ENCODE measurements at regions not wholly inside any gene's neighbourhood (a gene's known extent, or its start where the extent isn't known, plus 50 kb on each side); places are given as distances from the start of the nearest gene placed in this dataset.
A peak's percentile ranks its signal among the peaks of the same experiment; 100 is the strongest.

DNA sequence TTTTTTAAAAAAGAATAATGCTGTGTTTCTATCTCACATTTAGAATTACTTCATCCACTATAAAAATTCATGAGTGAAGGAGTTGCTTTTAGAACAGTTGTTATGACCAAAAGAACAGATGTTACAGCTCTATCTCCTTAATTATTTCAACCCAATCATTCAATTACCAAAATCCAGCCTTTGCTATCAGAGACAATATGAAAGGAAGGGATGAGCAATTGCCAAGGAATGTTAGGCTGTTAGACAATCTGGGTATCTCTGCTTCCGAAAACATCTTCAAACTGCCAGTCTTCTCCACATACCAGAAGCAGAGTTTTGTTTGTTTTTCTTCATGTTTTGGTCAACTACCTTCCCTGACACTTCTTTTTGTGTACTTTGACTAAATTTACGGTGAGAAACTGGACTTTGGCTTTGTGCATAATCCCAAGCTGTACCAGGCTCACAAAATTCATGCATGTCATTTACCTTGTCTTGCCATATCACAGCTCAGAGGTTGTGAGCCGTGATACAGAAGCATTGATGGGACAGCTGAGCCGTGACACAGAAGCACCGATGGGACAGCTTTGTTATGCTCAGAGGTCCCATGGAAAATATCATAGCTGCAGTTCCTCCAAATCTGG is 405.5 kb downstream of the KIF4B start:
- peak; percentile 68 for DNase-seq

DNA sequence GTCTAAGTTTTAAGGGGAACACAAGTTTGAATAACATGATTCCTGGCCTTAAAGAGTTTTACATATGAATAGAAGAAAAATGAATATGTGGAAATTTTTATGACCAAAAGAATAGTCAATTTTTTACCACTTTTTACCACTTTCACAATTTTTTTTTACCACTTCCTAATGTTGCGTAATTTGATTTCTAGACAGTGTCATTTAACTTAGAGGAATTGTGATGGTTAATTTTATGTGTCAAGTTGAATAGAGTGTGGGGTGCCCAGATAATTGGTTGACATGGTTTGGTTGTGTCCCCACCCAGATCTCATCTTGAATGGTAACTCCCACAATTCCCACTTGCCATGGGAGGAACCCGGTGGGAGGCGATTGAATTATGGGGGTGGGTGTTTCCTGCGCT is 416.6 kb downstream of the KIF4B start:
- DNase-seq = no peak

GRCh38 chr5:155434267-155434666 is 420.7 kb downstream of the KIF4B start:
- DNase-seq = no peak

DNA sequence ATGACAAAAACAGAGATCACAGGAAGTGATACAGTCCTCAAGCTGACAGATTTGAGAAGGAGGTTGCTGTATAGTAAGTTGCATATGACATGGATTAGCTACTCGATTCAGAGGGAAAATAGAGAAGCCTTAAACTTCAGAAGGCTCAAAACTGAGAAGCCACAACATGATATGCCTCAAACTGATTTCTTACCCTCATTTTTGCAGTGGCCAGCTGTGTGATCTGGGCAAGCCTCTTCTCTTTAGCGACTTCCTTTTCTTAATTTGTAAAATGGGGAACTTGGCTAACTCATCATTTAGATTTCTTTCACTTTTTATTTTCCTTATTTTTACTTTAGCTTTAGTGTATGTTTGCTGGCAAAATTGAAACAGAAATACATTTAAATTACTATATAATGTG is 421.1 kb downstream of the KIF4B start:
- DNase-seq = no peak

DNA sequence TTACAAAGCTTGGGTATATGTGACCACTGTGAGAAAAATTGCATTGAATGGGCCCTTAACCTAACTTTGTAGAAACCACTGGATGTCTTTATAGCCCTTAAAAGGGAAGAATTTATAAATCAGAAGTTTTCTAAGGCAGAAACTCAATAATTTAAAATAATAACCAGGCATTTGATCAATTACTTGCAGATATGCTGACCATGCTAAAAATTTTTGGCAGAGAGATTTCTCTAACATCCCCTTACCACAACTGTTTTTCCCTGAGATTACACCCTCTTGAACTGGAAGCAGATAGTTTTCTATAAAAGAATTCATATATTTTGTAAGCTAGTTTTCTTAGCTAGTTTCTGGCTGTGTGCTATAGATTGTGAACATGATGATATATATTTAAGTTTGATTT is 428.3 kb downstream of the KIF4B start:
- DNase-seq = no peak

GRCh38 chr5:155451106-155451505 is 437.6 kb downstream of the KIF4B start:
- no peak for DNase-seq

GRCh38 chr5:155455791-155456514 is 442.4 kb downstream of the KIF4B start:
- peak; percentile 78 for DNase-seq

DNA sequence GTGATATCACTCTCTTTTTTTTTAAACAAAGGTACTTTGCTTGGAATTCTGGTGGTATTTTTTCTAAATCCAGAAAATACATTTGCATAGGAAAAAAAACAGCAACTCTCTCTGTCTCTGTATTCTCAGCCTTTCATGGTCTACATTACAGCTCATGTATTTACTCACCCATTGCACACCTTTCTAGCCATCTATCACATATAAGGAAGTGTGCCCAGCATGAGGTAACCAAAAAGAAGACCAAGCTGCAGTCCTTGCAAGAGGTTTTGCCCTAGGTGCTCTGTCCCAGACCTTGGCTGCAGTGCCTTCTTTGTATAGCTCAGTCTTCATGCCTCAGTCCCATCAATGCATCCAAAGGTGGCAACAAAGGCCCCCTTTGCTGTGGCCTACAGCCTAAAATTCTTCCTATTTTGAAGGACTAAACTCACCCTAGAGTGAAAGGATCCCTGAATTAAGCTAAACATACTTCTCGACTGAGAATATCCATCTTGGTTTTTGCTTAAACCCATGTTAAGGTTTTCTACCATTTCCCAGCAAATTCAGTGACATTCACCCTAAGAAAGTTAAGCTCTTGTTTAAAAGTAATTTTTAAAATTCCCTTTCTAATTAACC is 446.4 kb downstream of the KIF4B start:
- no peak for DNase-seq

- DNase-seq = peak; percentile 12
These were observed 447.0 kb downstream of the KIF4B start for GRCh38 chr5:155460501-155460931.

GRCh38 chr5:155461304-155461703 is 447.7 kb downstream of the KIF4B start:
- DNase-seq = no peak

DNA sequence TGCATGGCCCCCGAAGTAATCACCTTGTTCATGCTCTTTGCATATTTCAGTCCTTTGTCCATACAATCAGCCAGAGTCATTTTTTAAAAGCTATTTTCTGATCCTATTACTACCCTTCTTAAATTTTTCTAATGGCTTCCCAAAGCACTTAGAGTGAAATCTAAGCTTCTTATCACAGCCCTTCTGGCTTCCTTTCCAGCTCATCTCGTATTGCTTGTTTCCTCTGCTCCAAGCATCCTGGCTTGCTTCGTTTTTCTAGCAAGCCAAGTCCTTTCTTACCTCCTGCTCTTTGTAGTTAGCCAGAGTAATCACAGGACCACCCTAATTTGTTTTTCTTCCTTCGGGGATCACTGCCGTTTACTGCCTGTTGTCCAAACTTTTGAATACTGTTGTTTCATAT is 453.3 kb downstream of the KIF4B start:
- DNase-seq = peak; percentile 93

- peak; percentile 98 for DNase-seq
These were observed 457.5 kb downstream of the KIF4B start for GRCh38 chr5:155471027-155471426.

- no peak for DNase-seq
These were observed 459.2 kb downstream of the KIF4B start for GRCh38 chr5:155472780-155473179.

GRCh38 chr5:155475318-155475717 is 461.8 kb downstream of the KIF4B start:
- no peak for DNase-seq

DNA sequence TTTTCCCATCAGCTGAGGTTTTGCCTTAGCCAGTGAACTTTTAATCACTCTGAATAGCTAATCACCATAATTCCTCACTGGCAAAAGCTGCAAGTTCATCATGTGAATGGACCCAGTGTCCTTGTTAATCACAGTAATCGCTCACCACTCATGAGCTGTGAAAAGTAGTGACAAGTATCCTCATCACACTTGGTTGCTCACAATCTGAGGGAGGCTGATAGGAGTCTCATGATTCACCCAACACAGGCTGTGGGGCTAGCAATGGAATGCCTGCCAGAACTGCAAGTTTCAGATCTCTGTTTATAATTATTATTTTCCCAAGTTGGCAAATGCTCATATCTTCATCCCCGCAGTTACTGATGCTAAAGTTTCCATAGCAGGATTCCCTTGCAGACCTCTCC is 467.2 kb downstream of the KIF4B start:
- DNase-seq = peak; percentile 97

- peak; percentile 31 for DNase-seq
These were observed 467.6 kb downstream of the KIF4B start for GRCh38 chr5:155481182-155481581.

GRCh38 chr5:155482428-155482827 is 468.9 kb downstream of the KIF4B start:
- DNase-seq = no peak

DNA sequence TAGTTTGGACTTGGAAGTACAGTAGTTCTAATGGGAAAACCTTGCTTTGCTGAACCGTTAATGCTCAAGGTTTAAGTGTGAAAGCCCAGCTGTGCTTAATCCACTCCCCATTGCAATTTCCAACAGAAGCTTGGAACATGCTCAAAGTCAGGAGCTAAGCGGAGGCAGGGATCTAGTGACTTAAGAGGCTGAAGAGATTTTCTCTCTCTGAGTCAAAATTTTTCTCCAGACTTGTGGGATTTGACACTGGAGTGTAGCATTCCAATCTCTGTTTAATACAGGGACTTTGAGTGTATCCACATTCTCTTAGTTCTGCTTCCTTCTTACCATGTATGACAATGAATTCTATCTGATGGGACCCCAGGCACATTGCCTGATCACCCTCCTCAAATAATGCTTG is 471.8 kb downstream of the KIF4B start:
- peak; percentile 97 for DNase-seq

DNA sequence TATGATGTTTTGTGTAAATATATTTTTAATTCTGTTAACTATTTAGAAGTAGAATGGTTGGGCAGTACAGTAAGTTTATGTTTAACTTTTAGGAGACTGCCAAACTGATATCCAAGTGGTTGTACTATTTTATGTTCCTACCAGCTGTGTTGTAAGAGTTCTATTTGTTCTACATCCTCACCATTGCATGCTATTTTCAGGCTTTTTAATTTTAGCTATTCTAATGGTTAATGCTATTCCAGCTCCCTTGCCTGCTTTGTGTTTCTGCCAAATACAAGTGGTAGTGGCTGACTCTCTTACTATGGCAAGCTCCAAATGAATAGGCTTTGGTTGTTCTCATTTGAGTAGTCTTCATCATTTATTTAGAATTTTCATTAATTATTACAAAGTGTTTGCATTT is 476.4 kb downstream of the KIF4B start:
- DNase-seq = no peak

GRCh38 chr5:155492191-155492590 is 478.6 kb downstream of the KIF4B start:
- no peak for DNase-seq

GRCh38 chr5:155504606-155505005 is 491.1 kb downstream of the KIF4B start:
- peak; percentile 84 for DNase-seq

GRCh38 chr5:155507363-155507762 is 493.8 kb downstream of the KIF4B start:
- no peak for DNase-seq

GRCh38 chr5:155508673-155509072 is 495.1 kb downstream of the KIF4B start:
- no peak for DNase-seq

DNA sequence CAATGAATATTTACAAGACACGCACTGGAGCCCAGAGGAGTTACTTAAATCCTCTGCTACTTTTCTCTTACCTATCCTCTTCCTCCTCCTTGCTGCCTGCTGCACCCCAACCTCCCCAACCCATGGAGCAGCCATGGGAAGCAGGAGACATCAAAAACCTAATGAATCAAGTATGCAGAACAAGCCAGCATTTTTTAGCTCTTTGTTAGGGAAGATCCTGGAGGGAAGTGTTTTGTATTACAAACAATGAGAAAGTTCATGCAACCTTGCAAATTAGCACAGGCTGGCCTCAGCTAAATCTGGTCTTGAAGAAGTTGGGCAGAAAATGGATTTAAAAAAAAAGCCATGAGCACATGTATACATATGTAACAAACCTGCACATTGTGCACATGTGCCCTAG is 498.8 kb downstream of the KIF4B start:
- DNase-seq = no peak
